ENCODE measurements at regions not wholly inside any gene's neighbourhood (a gene's known extent, or its start where the extent isn't known, plus 50 kb on each side); places are given as distances from the start of the nearest gene placed in this dataset.
A peak's percentile ranks its signal among the peaks of the same experiment; 100 is the strongest.

GRCh38 chr14:71212093-71212492 is 304.8 kb downstream of the PCNX1 start:
- Mint-ChIP-seq H3K36me3 (no peaks in the 10 kb centered on the region), H3K9me3 (peaks cover 0 to 2% (median 0%) of the 10 kb centered on the region in 3 donors), H3K27ac (no peak overlapping the region), H3K4me3 (no peak overlapping the region), H3K27me3 (no peaks in the 10 kb centered on the region), H3K4me1 (no peaks in the 10 kb centered on the region)

- Mint-ChIP-seq H3K27me3 (no peaks in the 10 kb centered on the region), H3K27ac (no peak overlapping the region), H3K36me3 (no peaks in the 10 kb centered on the region), H3K4me3 (no peak overlapping the region), H3K9me3 (peaks cover 0 to 2% (median under 1%) of the 10 kb centered on the region in 3 donors), H3K4me1 (no peaks in the 10 kb centered on the region)
Measured at GRCh38 chr14:71212683-71213107, 305.4 kb downstream of the PCNX1 start.

DNA sequence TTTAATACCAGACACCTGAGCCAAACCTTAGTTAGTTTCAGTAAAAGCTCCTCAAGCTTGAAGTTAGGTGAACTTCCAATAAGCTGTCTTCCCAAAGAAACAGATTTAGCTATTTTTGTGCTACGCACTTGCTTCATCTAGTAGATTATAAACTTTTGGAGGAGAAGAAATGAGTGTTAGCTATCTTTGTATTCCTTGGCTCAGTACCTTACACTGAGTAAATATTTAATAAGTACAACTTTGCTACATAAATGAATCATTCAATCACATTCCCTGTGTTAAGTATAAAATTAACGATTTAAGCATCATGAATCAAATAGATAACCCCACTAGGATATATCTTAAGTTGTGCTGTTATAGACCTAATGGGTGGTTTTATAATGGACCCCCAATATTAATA is 307.0 kb downstream of the PCNX1 start:
- Mint-ChIP-seq H3K27me3 (no peaks in the 10 kb centered on the region), H3K27ac (no peak overlapping the region), H3K9me3 (peaks cover 0 to 5% (median 2%) of the 10 kb centered on the region in 3 donors), H3K4me1 (peaks cover 0 to 3% (median 0%) of the 10 kb centered on the region in 3 donors), H3K36me3 (no peaks in the 10 kb centered on the region), H3K4me3 (no peak overlapping the region)

DNA sequence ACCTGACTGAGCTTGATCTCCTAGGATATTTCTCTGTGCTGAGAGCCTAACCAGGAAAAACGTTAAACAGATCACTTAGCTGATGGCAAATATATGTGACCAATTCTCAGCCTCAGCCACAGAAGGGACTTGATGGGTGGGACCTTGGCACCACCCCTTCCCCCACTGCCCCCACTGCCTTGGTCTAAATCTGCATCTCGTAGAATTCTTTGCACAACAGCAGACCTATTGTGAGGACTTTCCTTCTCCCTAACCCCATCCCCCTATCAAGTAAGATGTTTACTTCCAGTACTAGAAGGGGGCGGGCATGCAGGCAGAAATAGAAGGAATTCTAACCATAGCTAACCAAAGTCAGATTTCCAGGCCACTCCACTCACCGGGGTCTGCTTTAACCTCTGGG is 313.2 kb downstream of the PCNX1 start:
- H3K27ac Mint-ChIP-seq: peak overlapping the region in 1 of 3 donors; percentile 45
- H3K4me3 Mint-ChIP-seq: no peak overlapping the region
- H3K9me3 Mint-ChIP-seq: peaks cover 0 to 8% (median 0%) of the 10 kb centered on the region in 3 donors
- peaks cover 1% of the 10 kb centered on the region for H3K36me3 Mint-ChIP-seq
- H3K27me3 Mint-ChIP-seq: no peaks in the 10 kb centered on the region
- H3K4me1 Mint-ChIP-seq: peaks cover 0 to 3% (median 0%) of the 10 kb centered on the region in 3 donors

- Mint-ChIP-seq H3K4me3 (no peak overlapping the region), H3K27ac (no peak overlapping the region), H3K9me3 (peaks cover 0 to 8% (median 0%) of the 10 kb centered on the region in 3 donors), H3K4me1 (peaks cover 0 to 3% (median 0%) of the 10 kb centered on the region in 3 donors), H3K27me3 (no peaks in the 10 kb centered on the region), H3K36me3 (peaks cover 1% of the 10 kb centered on the region)
Measured at GRCh38 chr14:71221119-71221518, 313.9 kb downstream of the PCNX1 start.

DNA sequence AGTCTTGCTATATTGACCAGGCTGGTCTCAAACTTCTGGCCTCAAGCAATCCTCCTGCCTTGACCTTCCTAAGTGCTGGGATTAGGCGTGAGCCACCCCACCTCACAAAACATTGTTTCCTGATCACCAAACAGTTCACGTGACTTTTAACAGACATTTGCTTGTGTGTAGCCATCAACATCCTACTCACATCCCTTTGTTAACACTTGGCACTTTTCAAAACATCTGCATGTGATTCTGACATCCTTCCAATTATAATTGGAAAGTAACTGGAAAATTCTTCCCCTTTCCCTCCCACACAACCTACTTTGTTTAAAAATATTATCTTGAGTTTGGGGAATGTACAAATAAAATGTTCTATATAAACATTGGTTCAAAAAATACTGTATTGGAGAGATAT is 317.9 kb downstream of the PCNX1 start:
- peaks cover 0 to 3% (median 0%) of the 10 kb centered on the region in 3 donors for H3K9me3 Mint-ChIP-seq

GRCh38 chr14:71228711-71229110 is 321.5 kb downstream of the PCNX1 start:
- H3K27ac Mint-ChIP-seq: no peak overlapping the region
- H3K9me3 Mint-ChIP-seq: no peaks in the 10 kb centered on the region
- peaks cover 4 to 7% (median 5%) of the 10 kb centered on the region in 3 donors for H3K4me1 Mint-ChIP-seq
- H3K27me3 Mint-ChIP-seq: peaks cover 1% of the 10 kb centered on the region
- H3K4me3 Mint-ChIP-seq: no peak overlapping the region
- H3K36me3 Mint-ChIP-seq: no peaks in the 10 kb centered on the region

More for the DNA sequence above, 317.9 kb downstream of the PCNX1 start:
- Mint-ChIP-seq H3K36me3 (peaks cover 1% of the 10 kb centered on the region), H3K4me1 (peaks cover 0 to 2% (median 0%) of the 10 kb centered on the region in 3 donors), H3K4me3 (no peak overlapping the region), H3K27me3 (no peaks in the 10 kb centered on the region), H3K27ac (no peak overlapping the region)

- no peak overlapping the region for H3K4me3 Mint-ChIP-seq
- H3K27ac Mint-ChIP-seq: no peak overlapping the region
- peaks cover 1% of the 10 kb centered on the region for H3K27me3 Mint-ChIP-seq
- no peaks in the 10 kb centered on the region for H3K9me3 Mint-ChIP-seq
- H3K4me1 Mint-ChIP-seq: peaks cover 4 to 7% (median 5%) of the 10 kb centered on the region in 3 donors
- no peaks in the 10 kb centered on the region for H3K36me3 Mint-ChIP-seq
Measured at GRCh38 chr14:71229875-71230274, 322.6 kb downstream of the PCNX1 start.

DNA sequence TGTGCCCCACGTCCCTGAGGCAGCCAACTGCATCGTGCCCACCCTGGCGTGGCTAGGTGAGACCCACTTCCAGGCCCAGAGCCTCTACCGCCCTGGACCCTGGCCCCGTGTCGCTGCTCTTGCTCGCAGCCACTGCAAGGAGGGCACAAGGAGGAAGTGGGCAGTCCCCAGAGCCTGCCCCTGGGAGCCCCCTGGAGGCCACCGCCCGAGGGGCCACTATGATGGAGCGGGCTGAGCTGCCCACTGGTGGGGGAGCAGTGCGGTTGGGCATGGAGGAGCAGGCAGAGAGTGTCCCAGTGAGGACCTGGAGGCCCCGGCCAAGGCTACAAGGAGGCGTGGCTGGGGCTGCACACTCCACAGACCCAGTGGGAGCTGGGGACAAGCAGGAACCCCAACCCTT is 323.6 kb downstream of the PCNX1 start:
- Mint-ChIP-seq H3K4me1 (peaks cover 4 to 8% (median 7%) of the 10 kb centered on the region in 3 donors), H3K4me3 (no peak overlapping the region), H3K9me3 (no peaks in the 10 kb centered on the region), H3K27me3 (peaks cover 1% of the 10 kb centered on the region), H3K36me3 (no peaks in the 10 kb centered on the region), H3K27ac (peak overlapping the region in 1 of 3 donors; percentile 74)

GRCh38 chr14:71231521-71232393 is 324.5 kb downstream of the PCNX1 start:
- no peaks in the 10 kb centered on the region for H3K36me3 Mint-ChIP-seq
- H3K4me1 Mint-ChIP-seq: peaks cover 4 to 8% (median 7%) of the 10 kb centered on the region in 3 donors
- H3K27me3 Mint-ChIP-seq: peaks cover 1% of the 10 kb centered on the region
- no peaks in the 10 kb centered on the region for H3K9me3 Mint-ChIP-seq
- H3K27ac Mint-ChIP-seq: peak overlapping the region in 1 of 3 donors; percentile 18
- peak overlapping the region in 3 of 4 donors; percentile 8 to 70 (median 35) for H3K4me3 Mint-ChIP-seq

DNA sequence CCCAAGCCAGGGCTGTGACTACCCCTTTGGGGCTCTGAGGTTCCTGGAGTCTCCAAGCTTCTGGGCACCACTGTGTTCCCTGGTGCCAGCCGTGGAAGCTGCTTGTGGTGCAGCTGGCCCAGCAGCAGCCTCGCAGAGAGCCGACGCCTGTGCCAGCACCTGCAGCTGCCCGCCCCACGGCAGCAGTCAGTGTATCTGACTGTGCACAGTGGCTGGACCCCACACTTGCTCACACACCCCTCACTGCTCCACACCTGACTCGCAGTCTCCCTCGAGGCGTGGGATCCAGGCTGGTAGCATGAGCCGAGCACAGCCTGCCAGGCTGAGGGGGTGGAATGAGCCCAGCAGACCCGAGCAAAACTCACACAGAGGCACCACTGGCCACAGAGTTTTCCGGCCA is 325.2 kb downstream of the PCNX1 start:
- Mint-ChIP-seq H3K36me3 (no peaks in the 10 kb centered on the region), H3K27ac (no peak overlapping the region), H3K4me3 (no peak overlapping the region), H3K9me3 (no peaks in the 10 kb centered on the region), H3K27me3 (peaks cover 1% of the 10 kb centered on the region), H3K4me1 (peaks cover 4 to 8% (median 7%) of the 10 kb centered on the region in 3 donors)

DNA sequence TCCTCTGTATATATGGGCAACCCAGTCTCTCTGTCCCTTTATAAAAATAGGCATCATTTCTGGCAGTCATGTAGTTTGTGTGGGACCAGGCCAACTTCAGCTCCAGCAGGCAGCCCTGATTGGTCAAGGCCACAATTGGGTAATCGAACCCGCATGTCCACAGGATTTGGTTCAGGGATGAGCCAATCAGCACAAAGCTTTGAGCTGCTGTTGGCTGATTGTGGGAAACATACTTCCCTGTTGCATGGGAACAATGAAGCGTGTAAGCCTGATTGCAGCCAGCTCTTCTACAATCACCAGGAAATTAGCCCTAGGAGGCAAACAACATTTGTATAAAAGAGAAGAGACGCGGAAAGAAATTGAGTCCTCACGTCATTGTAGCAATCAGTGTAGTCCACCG is 328.6 kb downstream of the PCNX1 start:
- Mint-ChIP-seq H3K27ac (no peak overlapping the region), H3K27me3 (peaks cover 1% of the 10 kb centered on the region), H3K36me3 (no peaks in the 10 kb centered on the region), H3K9me3 (no peaks in the 10 kb centered on the region), H3K4me1 (peaks cover 4 to 8% (median 5%) of the 10 kb centered on the region in 3 donors), H3K4me3 (no peak overlapping the region)

- Mint-ChIP-seq H3K27me3 (peaks cover 1% of the 10 kb centered on the region), H3K27ac (peak overlapping the region in 1 of 3 donors; percentile 41), H3K9me3 (no peaks in the 10 kb centered on the region), H3K36me3 (peaks cover 1% of the 10 kb centered on the region), H3K4me3 (no peak overlapping the region), H3K4me1 (peaks cover 4 to 8% (median 5%) of the 10 kb centered on the region in 3 donors)
Measured at GRCh38 chr14:71236487-71236886, 329.2 kb downstream of the PCNX1 start.

DNA sequence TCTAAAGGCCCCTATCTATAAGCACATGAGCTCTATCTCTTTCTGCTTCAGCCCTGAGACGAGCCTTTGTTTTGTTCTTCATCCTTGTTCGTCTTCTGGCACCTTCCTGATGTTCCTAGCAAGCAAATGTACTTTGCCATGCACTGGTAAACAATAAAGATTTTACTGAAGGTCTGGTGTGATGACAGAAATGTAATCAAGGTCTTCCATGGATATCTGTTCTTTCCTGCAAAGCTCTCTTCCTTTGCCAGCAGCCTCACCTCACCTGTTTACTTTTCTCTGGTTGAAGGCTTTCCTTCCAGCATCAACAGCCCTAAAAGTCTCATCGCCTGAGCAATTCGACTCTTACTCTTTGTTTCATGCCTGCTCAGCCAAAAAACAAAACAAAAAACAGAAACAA is 330.3 kb downstream of the PCNX1 start:
- Mint-ChIP-seq H3K4me3 (no peak overlapping the region), H3K27me3 (peaks cover 1% of the 10 kb centered on the region), H3K27ac (no peak overlapping the region), H3K9me3 (no peaks in the 10 kb centered on the region), H3K36me3 (peaks cover 1% of the 10 kb centered on the region), H3K4me1 (peaks cover 0 to 3% (median 0%) of the 10 kb centered on the region in 3 donors)

DNA sequence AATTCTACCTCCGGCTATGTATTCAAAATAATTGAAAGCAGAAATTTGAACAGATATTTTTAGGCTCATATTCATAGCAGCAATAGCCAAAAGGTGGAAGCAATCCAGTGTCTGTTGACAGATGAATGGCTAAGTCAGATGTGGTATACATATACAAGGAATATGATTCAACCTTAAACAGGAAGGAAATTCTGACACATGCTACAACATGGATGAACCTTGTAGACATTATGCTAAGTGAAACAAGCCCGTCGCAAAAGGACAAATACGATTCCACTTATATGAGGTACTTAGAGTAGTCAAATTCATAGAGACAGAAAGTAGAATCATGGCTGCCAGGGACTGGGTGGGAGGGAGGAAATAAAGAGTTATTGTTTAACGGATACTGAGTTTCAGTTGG is 331.6 kb downstream of the PCNX1 start:
- Mint-ChIP-seq H3K36me3 (peaks cover 1% of the 10 kb centered on the region), H3K27ac (no peak overlapping the region), H3K4me3 (no peak overlapping the region), H3K4me1 (peaks cover 0 to 3% (median 0%) of the 10 kb centered on the region in 3 donors), H3K27me3 (no peaks in the 10 kb centered on the region), H3K9me3 (no peaks in the 10 kb centered on the region)

DNA sequence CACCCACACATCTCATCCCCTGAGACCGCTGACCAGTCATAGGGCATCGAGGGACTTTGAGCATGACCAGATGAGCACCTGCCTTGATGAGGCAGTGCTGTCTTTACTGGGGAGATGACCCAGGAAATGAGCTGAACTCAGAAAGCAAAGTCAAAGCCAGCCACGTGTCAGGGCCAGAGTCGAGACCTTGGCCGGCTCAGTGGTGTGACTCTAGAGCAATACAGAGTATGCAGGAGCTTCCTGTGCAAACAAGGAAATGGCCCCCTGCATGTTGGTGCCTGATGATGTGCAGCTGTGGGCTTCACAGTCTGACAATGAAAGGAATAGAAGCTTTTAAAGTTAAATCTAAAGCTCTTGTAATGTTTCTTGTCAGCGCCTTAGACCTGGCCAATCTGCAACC is 332.9 kb downstream of the PCNX1 start:
- no peak overlapping the region for H3K27ac Mint-ChIP-seq
- H3K9me3 Mint-ChIP-seq: no peaks in the 10 kb centered on the region
- peaks cover 1% of the 10 kb centered on the region for H3K36me3 Mint-ChIP-seq
- H3K4me3 Mint-ChIP-seq: no peak overlapping the region
- peaks cover 0 to 8% (median 0%) of the 10 kb centered on the region in 3 donors for H3K4me1 Mint-ChIP-seq
- H3K27me3 Mint-ChIP-seq: no peaks in the 10 kb centered on the region

Measured in IgD-negative memory B cell (primary cell).